Osteoblast (primary cell): ENCODE measurements at regions not wholly inside any gene's neighbourhood (a gene's known extent, or its start where the extent isn't known, plus 50 kb on each side); places are given as distances from the start of the nearest gene placed in this dataset.
A peak's percentile ranks its signal among the peaks of the same experiment; 100 is the strongest.

ENCODE experiments used
- DNase-seq: peaks from one replicate; pipeline ENCODE4 v3.0.0; 2011; ENCODE audit warnings: low spot score, mixed read lengths; ENCODE audit not compliant: insufficient read length; ENCODE audit errors: missing footprints
- H2AFZ ChIP-seq: 2 replicates; pipeline ENCODE4 v1.6.0; 2011; ENCODE audit warnings: mild to moderate bottlenecking, low read length
- H3K27ac ChIP-seq: 2 replicates; pipeline ENCODE4 v1.5.1; 2011; ENCODE audit warnings: mild to moderate bottlenecking, low read depth, low read length, moderate library complexity
- H3K27me3 ChIP-seq: 2 replicates; pipeline ENCODE4 v1.6.0; 2012; ENCODE audit warnings: mild to moderate bottlenecking, control low read depth, inconsistent platforms, low read length, moderate library complexity; ENCODE audit not compliant: insufficient read depth
- H3K36me3 ChIP-seq: 2 replicates; pipeline ENCODE4 v1.5.1; 2011; ENCODE audit warnings: mild to moderate bottlenecking, low read length, control low read depth, moderate library complexity; ENCODE audit not compliant: insufficient read depth
- H3K4me1 ChIP-seq: 2 replicates; pipeline ENCODE4 v1.5.1; 2011; ENCODE audit warnings: mild to moderate bottlenecking, low read length, control low read depth, moderate library complexity; ENCODE audit not compliant: insufficient read depth
- H3K4me2 ChIP-seq: 2 replicates; pipeline ENCODE4 v1.6.0; 2011; ENCODE audit warnings: mild to moderate bottlenecking, low read length; ENCODE audit not compliant: insufficient read depth
- H3K4me3 ChIP-seq: fragments of 200-600 bp; sonication (generic); 3 replicates; pipeline ENCODE4 v1.5.1; 2012; ENCODE audit warnings: mild to moderate bottlenecking, low read length, inconsistent platforms; ENCODE audit not compliant: insufficient read depth
- H3K79me2 ChIP-seq: 2 replicates; pipeline ENCODE4 v1.6.0; 2012; ENCODE audit warnings: mild to moderate bottlenecking, low read length, control low read depth, inconsistent platforms; ENCODE audit not compliant: insufficient read depth
- H3K9me3 ChIP-seq: 2 replicates; pipeline ENCODE4 v1.5.1; 2011; ENCODE audit warnings: low read depth, low read length, control low read depth
- H4K20me1 ChIP-seq: 2 replicates; pipeline ENCODE4 v1.6.0; 2012; ENCODE audit warnings: mild to moderate bottlenecking, low read length, control low read depth; ENCODE audit not compliant: insufficient read depth
- TF ChIP-seq, protein P1 (sequence below): IDR thresholded peaks from 2 replicates; pipeline ENCODE4 v1.5.1; 2011; ENCODE audit warnings: mild to moderate bottlenecking, low read depth, low read length, moderate library complexity; ENCODE audit errors: extremely low read depth

GRCh38 chr3:117404141-117404540 lies 694.6 kb downstream of the TUSC7 start:
- Histone ChIP-seq H3K4me2 (no peak overlapping the region), H3K27ac (no peak overlapping the region), H3K4me1 (no peaks in the 10 kb centered on the region), H2AFZ (no peak overlapping the region), H3K27me3 (no peaks in the 10 kb centered on the region), H3K4me3 (no peak overlapping the region), H3K9me3 (no peaks in the 10 kb centered on the region), H3K36me3 (no peaks in the 10 kb centered on the region), H3K79me2 (no peaks in the 10 kb centered on the region), H4K20me1 (no peaks in the 10 kb centered on the region)
- TF ChIP-seq, protein P1, sequence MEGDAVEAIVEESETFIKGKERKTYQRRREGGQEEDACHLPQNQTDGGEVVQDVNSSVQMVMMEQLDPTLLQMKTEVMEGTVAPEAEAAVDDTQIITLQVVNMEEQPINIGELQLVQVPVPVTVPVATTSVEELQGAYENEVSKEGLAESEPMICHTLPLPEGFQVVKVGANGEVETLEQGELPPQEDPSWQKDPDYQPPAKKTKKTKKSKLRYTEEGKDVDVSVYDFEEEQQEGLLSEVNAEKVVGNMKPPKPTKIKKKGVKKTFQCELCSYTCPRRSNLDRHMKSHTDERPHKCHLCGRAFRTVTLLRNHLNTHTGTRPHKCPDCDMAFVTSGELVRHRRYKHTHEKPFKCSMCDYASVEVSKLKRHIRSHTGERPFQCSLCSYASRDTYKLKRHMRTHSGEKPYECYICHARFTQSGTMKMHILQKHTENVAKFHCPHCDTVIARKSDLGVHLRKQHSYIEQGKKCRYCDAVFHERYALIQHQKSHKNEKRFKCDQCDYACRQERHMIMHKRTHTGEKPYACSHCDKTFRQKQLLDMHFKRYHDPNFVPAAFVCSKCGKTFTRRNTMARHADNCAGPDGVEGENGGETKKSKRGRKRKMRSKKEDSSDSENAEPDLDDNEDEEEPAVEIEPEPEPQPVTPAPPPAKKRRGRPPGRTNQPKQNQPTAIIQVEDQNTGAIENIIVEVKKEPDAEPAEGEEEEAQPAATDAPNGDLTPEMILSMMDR: no peak
- no peak for DNase-seq

DNA sequence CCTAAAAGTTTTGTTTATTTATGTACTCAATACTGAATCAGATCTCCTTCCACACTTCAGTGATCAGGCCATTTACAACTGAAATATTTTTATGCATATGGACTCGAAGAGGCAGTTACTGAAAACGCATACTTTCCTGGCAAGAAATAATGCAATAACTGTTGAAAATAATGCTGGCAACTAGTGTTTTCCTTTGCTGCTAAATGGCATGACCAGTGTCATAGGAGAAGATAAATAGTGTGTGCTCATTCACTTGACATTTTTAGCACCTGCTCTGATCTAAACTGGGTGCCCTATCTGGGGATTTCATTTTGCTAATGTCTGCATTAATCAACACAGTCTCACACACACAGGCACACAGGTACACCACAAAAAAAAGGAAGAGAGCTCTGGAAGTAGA lies 695.2 kb downstream of the TUSC7 start:
- Histone ChIP-seq H3K36me3 (no peaks in the 10 kb centered on the region), H3K4me2 (no peak overlapping the region), H2AFZ (no peak overlapping the region), H3K79me2 (no peaks in the 10 kb centered on the region), H3K4me3 (no peak overlapping the region), H3K27ac (no peak overlapping the region), H4K20me1 (no peaks in the 10 kb centered on the region), H3K9me3 (no peaks in the 10 kb centered on the region), H3K27me3 (no peaks in the 10 kb centered on the region), H3K4me1 (no peaks in the 10 kb centered on the region)
- DNase-seq: no peak
- TF ChIP-seq, protein P1: no peak

GRCh38 chr3:117405359-117405758 lies 695.8 kb downstream of the TUSC7 start:
- Histone ChIP-seq H3K79me2 (no peaks in the 10 kb centered on the region), H3K4me1 (no peaks in the 10 kb centered on the region), H3K36me3 (no peaks in the 10 kb centered on the region), H3K27ac (no peak overlapping the region), H3K4me2 (no peak overlapping the region), H3K9me3 (no peaks in the 10 kb centered on the region), H3K4me3 (no peak overlapping the region), H4K20me1 (no peaks in the 10 kb centered on the region), H2AFZ (no peak overlapping the region), H3K27me3 (no peaks in the 10 kb centered on the region)
- no peak for DNase-seq
- TF ChIP-seq, protein P1: no peak

DNA sequence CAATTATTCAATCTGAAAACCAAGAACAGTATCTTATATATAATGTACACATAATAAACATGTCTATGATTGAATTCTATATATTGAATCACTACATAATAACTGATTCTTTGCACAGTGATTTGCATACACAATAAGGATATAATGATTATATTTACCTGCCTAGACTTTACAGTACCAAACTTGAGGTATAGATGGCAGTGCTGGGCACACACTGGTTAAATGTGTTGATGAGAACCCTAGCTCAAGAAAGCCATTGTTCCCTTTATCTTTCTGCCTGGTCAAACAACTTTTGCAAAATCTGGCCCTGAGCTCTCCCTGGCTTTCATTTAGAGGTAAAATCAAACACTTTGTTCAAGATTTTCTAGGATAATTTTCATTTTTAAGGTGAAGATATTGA lies 697.7 kb downstream of the TUSC7 start:
- H3K27me3 ChIP-seq: no peaks in the 10 kb centered on the region
- no peak overlapping the region for H3K4me3 ChIP-seq
- H3K36me3 ChIP-seq: no peaks in the 10 kb centered on the region
- H3K9me3 ChIP-seq: no peaks in the 10 kb centered on the region
- no peaks in the 10 kb centered on the region for H3K79me2 ChIP-seq
- no peaks in the 10 kb centered on the region for H3K4me1 ChIP-seq
- TF ChIP-seq, protein P1: peak; percentile 46
- no peak overlapping the region for H2AFZ ChIP-seq
- peak; percentile 39 for DNase-seq
- H3K4me2 ChIP-seq: no peak overlapping the region
- no peaks in the 10 kb centered on the region for H4K20me1 ChIP-seq
- H3K27ac ChIP-seq: no peak overlapping the region
